Gastroesophageal sphincter (tissue), 3 donors: ENCODE measurements at regions not wholly inside any gene's neighbourhood (a gene's known extent, or its start where the extent isn't known, plus 50 kb on each side); places are given as distances from the start of the nearest gene placed in this dataset.

Experiments
- CTCF ChIP-seq, 4 experiments: fragments of 200-600 bp in 2 of 4; fragments of 450-650 bp in 2 of 4; sonication (generic) in 1 of 4; IDR thresholded peaks; one replicate each; pipeline ENCODE4 v1.5.1; 2017 to 2019; ENCODE audit warnings: antibody characterized with exemption in 4 of 4, mild to moderate bottlenecking in 2 of 4, moderate library complexity in 2 of 4
- EP300 ChIP-seq: sonication (generic); formaldehyde crosslinking; IDR thresholded peaks from one replicate; pipeline ENCODE4 v1.6.1; 2017; ENCODE audit warnings: antibody characterized with exemption, mild to moderate bottlenecking
- POLR2A ChIP-seq, 2 donors: fragments of 450-650 bp; IDR thresholded peaks; one replicate each; pipeline ENCODE4 v1.6.1; 2017; ENCODE audit warnings: antibody characterized with exemption in 2 of 2, mild to moderate bottlenecking in 2 of 2, moderate library complexity in 1 of 2
- POLR2AphosphoS5 ChIP-seq: sonication (generic); formaldehyde crosslinking; IDR thresholded peaks from one replicate; pipeline ENCODE4 v1.6.1; 2017; ENCODE audit warnings: antibody characterized with exemption

- TF ChIP-seq CTCF (IDR thresholded peaks at IDR 0.05) = no peak
- TF ChIP-seq EP300 = no peak
- TF ChIP-seq POLR2AphosphoS5 = no peak
- no peak for TF ChIP-seq POLR2A (IDR thresholded peaks at IDR 0.05)
These were observed 120.8 kb upstream of the ADGRL2 start for GRCh38 chr1:81679942-81680341.
